Peyer's patch (tissue), 4 donors: ENCODE measurements at regions not wholly inside any gene's neighbourhood (a gene's known extent, or its start where the extent isn't known, plus 50 kb on each side); places are given as distances from the start of the nearest gene placed in this dataset.

Experiments used
- DNase-seq, 3 donors: peaks; one replicate each; pipeline ENCODE4 v3.0.0-alpha.2; 2017 to 2019
- H3K27ac ChIP-seq, 4 donors: fragments of 200-600 bp; sonication (generic); one replicate each; pipeline ENCODE4 v1.5.1; 2016 to 2019
- H3K27me3 ChIP-seq, 2 donors: fragments of 200-600 bp; sonication (generic); one replicate each; pipeline ENCODE4 v1.5.1; 2019
- H3K36me3 ChIP-seq, 3 donors: fragments of 200-600 bp; sonication (generic); one replicate each; pipeline ENCODE4 v1.5.1; 2016 to 2019
- H3K4me1 ChIP-seq, 4 donors: fragments of 200-600 bp; sonication (generic); one replicate each; pipeline ENCODE4 v1.5.1; 2016 to 2019
- H3K4me3 ChIP-seq, 4 donors: fragments of 200-600 bp; sonication (generic); 1 replicate in 3 of 4; 2 replicates in 1 of 4; pipeline ENCODE4 v1.5.1; 2016 to 2019; ENCODE audit warnings: mild to moderate bottlenecking in 1 of 4
- H3K9me3 ChIP-seq, 4 donors: fragments of 200-600 bp; sonication (generic); one replicate each; pipeline ENCODE4 v1.5.1; 2016 to 2019; ENCODE audit warnings: mild to moderate bottlenecking in 1 of 4
- CTCF ChIP-seq, 6 experiments: fragments of 450-650 bp in 4 of 6; fragments of 200-600 bp in 2 of 6; sonication (generic) in 1 of 6; IDR thresholded peaks; one replicate each; pipeline ENCODE4 v1.5.1; 2017 to 2019; ENCODE audit warnings: antibody characterized with exemption in 6 of 6, mild to moderate bottlenecking in 3 of 6, moderate library complexity in 1 of 6
- POLR2A ChIP-seq, 2 donors: fragments of 450-650 bp; IDR thresholded peaks; one replicate each; pipeline ENCODE4 v1.5.1; 2017; ENCODE audit warnings: antibody characterized with exemption in 2 of 2, mild to moderate bottlenecking in 2 of 2, moderate library complexity in 2 of 2

GRCh38 chr4:41405464-41406112 lies 132.4 kb upstream of the LIMCH1 start:
- Histone ChIP-seq H3K4me3 (no peak overlapping the region), H3K4me1 (no peaks in the 10 kb centered on the region), H3K36me3 (no peaks in the 10 kb centered on the region), H3K9me3 (no peaks in the 10 kb centered on the region), H3K27me3 (no peaks in the 10 kb centered on the region), H3K27ac (no peak overlapping the region)
- TF ChIP-seq CTCF (IDR thresholded peaks at IDR 0.05) (no peak), POLR2A (IDR thresholded peaks at IDR 0.05) (no peak)
- no peak for DNase-seq

GRCh38 chr4:41406113-41406516 lies 131.8 kb upstream of the LIMCH1 start:
- Histone ChIP-seq H3K4me1 (no peaks in the 10 kb centered on the region), H3K27ac (no peak overlapping the region), H3K9me3 (no peaks in the 10 kb centered on the region), H3K36me3 (no peaks in the 10 kb centered on the region), H3K27me3 (no peaks in the 10 kb centered on the region), H3K4me3 (no peak overlapping the region)
- no peak for TF ChIP-seq CTCF (IDR thresholded peaks at IDR 0.05)
- TF ChIP-seq POLR2A (IDR thresholded peaks at IDR 0.05): no peak
- DNase-seq: no peak

GRCh38 chr4:41408150-41408549 lies 129.8 kb upstream of the LIMCH1 start:
- H3K4me3 ChIP-seq: no peak overlapping the region
- DNase-seq: no peak
- no peak for TF ChIP-seq CTCF (IDR thresholded peaks at IDR 0.05)
- no peak for TF ChIP-seq POLR2A (IDR thresholded peaks at IDR 0.05)
- no peak overlapping the region for H3K27ac ChIP-seq
- H3K36me3 ChIP-seq: no peaks in the 10 kb centered on the region
- H3K4me1 ChIP-seq: no peaks in the 10 kb centered on the region
- H3K9me3 ChIP-seq: no peaks in the 10 kb centered on the region
- no peaks in the 10 kb centered on the region for H3K27me3 ChIP-seq

GRCh38 chr4:41408859-41409593 lies 128.9 kb upstream of the LIMCH1 start:
- Histone ChIP-seq H3K4me1 (no peaks in the 10 kb centered on the region), H3K27me3 (no peaks in the 10 kb centered on the region), H3K9me3 (no peaks in the 10 kb centered on the region), H3K4me3 (no peak overlapping the region), H3K27ac (no peak overlapping the region), H3K36me3 (no peaks in the 10 kb centered on the region)
- DNase-seq: no peak
- TF ChIP-seq POLR2A (IDR thresholded peaks at IDR 0.05) (no peak), CTCF (IDR thresholded peaks at IDR 0.05) (no peak)

- no peaks in the 10 kb centered on the region for H3K4me1 ChIP-seq
- H3K9me3 ChIP-seq: no peaks in the 10 kb centered on the region
- no peak overlapping the region for H3K4me3 ChIP-seq
- TF ChIP-seq CTCF (IDR thresholded peaks at IDR 0.05) (no peak), POLR2A (IDR thresholded peaks at IDR 0.05) (no peak)
- no peaks in the 10 kb centered on the region for H3K27me3 ChIP-seq
- DNase-seq: no peak
- H3K36me3 ChIP-seq: no peaks in the 10 kb centered on the region
- no peak overlapping the region for H3K27ac ChIP-seq
Measured at GRCh38 chr4:41409594-41409895, 128.4 kb upstream of the LIMCH1 start.
